GM19238 (cell line): ENCODE measurements at regions not wholly inside any gene's neighbourhood (a gene's known extent, or its start where the extent isn't known, plus 50 kb on each side); places are given as distances from the start of the nearest gene placed in this dataset.

ENCODE experiments used
- DNase-seq: peaks from one replicate; pipeline ENCODE4 v3.0.0; 2011; ENCODE audit warnings: low spot score; ENCODE audit not compliant: insufficient read length

DNA sequence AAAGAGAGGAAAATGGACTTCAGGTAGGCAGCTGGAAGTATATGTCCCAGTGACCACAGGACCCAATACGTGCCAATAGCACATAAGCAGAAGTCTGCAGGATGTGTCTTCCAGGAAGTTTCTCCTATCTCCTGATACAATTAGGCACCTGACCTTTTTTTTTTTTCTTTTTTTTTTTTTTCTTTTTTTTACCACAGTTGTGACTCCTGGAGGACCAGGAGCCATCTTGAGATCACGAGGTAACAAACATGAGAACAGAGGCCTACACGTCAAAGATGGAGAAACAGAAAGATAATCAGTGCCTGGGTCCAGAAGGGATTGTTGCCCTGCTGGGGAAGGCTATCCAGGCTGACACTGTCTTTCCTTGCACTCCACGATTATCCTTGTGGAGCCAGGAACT lies 312.4 kb upstream of the NEBL start:
- no peak for DNase-seq

DNA sequence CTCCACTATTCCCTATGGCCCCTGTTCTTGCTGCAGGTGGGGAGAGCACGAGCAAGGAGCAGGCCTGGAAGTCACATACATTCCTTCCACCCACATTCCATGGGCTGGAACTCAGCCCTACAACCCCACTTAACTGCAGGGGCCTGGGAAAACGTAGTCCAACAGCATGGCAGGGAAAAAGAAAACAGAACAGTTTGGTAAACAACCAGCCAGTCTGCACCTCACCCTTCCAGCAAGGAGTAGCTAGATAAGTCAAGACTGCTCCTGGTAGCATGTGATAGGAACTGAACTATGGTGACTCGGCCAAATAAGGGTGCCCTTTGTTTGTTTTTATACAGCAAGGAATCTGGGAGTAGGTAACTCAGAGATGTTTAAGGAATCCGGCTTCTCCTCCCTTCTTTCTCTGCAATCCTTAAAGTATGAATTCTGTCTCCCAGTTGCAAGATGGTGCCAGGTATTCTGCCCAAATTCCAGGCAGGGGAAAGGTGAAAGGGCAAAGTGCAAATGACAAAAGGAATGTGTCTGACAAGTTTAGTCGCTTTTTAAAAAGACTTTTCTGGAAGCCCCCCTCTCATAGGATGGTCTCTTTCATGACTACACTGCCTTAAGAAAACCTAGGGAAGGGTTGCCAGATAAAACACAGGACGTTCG lies 311.7 kb upstream of the NEBL start:
- no peak for DNase-seq

GRCh38 chr10:21207852-21208646 lies 310.9 kb upstream of the NEBL start:
- no peak for DNase-seq

DNA sequence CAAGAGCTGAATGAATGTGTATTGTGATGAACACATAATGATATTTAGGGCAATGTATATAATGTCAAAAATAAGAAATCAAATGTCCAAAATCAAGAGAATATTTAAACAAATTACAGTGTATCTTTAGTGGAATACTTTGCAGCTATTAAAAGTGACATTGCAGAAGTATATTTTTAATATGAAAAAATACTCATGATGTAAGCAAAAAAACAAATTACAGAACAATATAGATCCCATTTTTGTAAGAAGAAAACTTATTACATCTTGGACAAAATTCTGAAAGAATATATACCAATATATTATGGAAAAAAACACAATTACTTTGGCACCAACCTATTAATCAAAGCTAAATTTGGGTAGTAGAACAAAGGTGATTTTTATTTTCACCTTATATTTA lies 308.2 kb upstream of the NEBL start:
- no peak for DNase-seq

DNA sequence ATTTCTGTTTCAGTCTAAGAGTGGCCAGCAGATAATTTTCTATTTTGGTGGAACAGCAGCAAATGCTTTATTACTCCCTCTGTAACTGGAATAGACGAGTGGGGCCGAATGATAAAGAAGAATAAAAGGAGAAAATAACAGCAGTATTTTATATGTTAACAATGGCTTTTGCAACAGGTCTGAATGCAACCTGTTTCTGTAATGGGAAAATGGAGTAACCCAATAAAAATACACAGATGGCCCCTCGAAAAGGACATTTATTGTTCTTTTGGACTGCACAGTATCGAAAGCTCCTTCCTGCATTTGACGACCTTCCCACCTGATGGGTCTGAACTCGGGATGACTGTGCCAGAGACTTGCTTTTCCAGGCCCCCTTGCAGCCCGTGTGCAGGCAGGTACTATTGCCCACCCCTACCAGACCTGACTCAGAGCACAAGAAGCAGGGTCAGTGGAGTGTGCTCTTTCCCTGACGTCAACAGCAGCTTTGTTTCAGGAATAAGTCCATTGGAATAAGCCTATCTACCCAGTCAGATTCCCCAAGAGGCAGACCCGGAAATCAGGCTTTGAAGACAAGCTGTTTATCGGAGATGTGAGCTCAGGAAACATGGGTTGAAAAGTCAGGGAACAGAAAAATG lies 306.5 kb upstream of the NEBL start:
- DNase-seq: no peak

- no peak for DNase-seq
These were observed 305.8 kb upstream of the NEBL start for GRCh38 chr10:21202776-21203462.

DNA sequence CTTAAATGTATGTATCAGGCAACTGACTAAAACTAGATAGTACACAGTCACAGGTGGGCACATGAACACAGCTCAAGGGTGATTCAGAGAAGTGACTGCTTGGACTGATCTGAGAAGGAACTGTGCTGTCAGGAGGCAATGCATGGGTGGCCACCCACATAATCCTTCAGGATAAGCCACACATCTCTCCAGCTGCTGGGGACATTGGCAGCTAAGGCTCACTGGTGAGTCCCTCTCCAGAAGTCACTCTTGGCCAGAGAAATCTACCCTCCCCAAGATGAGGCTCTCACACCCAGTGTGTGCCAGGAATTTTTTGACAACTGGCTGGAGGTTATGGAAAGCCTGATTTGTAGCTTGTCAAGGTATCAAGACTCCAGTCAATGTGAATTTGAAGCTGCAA lies 302.4 kb upstream of the NEBL start:
- DNase-seq: no peak

- DNase-seq: no peak
These were observed 300.7 kb upstream of the NEBL start for GRCh38 chr10:21197838-21198237.

GRCh38 chr10:21196822-21197395 lies 299.8 kb upstream of the NEBL start:
- no peak for DNase-seq

DNA sequence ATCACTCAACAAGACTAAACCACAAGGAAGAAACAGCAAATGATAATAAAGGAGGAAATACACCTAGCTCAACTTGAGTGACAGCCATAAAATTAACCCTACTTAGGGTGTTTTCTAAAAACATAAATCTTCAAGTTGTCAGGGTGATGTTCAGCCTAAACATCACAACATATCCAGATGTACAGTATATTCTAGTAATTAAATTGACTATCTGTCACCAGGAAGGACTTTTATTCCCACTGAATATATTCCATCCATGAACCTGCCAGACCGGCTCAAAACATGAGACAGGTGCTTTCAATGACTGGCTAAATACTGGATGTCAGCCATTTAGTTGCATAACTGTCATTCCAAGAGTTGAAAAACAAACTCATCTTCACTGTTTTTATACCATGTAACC lies 298.1 kb upstream of the NEBL start:
- DNase-seq: no peak

- DNase-seq: no peak
These were observed 297.4 kb upstream of the NEBL start for GRCh38 chr10:21194510-21194993.

DNA sequence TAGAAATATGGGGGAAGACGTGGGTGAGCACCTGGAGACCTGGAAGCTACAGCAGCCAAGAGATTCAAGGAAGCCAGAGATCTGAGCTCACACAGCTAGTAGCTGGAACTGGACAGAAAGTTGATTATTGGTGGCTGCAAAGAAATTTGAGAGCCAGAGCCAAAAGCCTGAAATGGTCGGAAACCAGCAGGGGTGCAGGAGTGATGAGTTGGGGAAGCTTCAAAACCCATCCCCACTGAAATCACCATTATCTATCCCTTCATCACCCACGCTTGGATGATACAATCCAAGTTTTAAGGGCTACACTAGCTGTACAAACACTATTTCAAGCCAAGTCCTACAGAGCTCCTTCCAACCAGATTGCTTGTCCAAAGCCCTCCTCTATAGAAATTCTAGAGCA lies 296.1 kb upstream of the NEBL start:
- DNase-seq: no peak

DNA sequence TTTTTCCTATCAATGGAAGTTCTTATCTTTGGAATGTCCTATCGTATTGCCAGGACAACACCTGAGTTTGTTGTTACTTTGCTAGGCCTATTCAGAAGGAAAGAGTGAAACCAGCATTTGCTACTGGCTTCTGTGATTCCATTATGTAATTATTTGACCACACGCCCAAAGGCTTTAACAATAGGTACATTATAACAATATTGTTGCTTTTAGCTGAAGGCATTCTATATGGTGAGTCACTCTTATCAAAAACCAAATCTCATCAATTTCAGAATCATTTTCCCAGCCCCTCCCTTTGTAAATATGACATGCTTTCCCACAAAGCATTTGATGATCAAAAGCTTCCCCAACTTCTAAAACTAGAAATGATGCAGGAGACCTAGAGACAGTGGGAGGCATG lies 294.4 kb upstream of the NEBL start:
- DNase-seq: no peak

GRCh38 chr10:21184984-21185383 lies 287.9 kb upstream of the NEBL start:
- no peak for DNase-seq

- no peak for DNase-seq
These were observed 287.1 kb upstream of the NEBL start for GRCh38 chr10:21184216-21184615.

GRCh38 chr10:21183025-21183424 lies 285.9 kb upstream of the NEBL start:
- DNase-seq: no peak

DNA sequence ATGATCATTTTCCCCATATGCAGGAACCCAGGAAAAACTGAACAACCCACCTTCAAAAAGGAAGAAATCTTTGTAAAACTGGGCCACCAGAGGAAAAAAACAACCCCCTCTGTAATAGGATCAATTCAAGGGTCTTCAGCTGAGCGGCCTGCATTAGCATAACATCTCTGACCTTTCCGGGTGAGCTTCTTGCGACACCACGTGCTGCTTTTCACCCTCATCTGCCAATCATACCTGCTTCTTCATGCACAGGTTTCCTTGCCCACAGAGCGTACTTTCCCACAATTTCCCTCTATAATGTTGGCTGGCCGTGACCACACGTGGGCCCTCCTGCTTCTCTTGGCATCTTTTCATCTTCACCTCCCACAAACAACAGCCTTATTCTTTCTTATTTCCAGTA lies 284.3 kb upstream of the NEBL start:
- no peak for DNase-seq

GRCh38 chr10:21180604-21181003 lies 283.5 kb upstream of the NEBL start:
- no peak for DNase-seq

DNA sequence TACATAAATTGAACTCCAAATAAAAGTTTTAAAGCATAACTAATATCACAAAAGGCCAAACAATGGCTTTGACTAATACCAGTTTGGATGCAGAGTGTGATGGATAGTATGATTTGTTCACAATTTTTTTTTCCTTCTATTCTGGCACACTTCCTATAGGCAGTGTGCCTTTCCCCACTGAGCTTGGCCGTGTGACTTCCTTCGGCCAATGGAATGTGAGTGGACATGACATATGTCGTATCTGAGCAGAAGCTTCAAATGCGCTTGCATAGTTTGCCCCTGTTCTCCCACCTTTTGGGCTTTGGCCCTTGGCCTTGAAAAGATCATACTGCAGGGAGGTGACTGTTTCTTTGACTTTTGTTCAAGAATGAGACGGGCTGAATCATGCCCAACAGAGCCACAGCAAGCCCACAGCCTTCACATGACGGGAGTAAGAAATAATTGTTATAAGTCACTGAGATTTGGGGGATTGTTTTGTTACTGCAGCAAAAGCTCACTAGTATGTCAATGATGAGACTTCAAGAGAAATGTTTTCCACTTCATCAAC lies 279.9 kb upstream of the NEBL start:
- no peak for DNase-seq

- DNase-seq: no peak
These were observed 278.7 kb upstream of the NEBL start for GRCh38 chr10:21175797-21176196.
